ENCODE measurements at regions not wholly inside any gene's neighbourhood (a gene's known extent, or its start where the extent isn't known, plus 50 kb on each side); places are given as distances from the start of the nearest gene placed in this dataset.

- H3K27me3 ChIP-seq (ENCODE audit: insufficient read depth), result no peaks in the 10 kb centered on the region
- DNase-seq (ENCODE audit: low spot score) (no peak), ATAC-seq (no peak)
- H3K36me3 ChIP-seq (ENCODE audit: insufficient read depth), result no peaks in the 10 kb centered on the region
- Mint-ChIP-seq H3K4me3 (no peak overlapping the region), H3K27me3 (ENCODE audit: insufficient read depth, low read depth, poor library complexity) (peaks cover 6% of the 10 kb centered on the region), H3K4me1 (peaks cover 4% of the 10 kb centered on the region; the same call in 1 of the 3 replicates), H3K27ac (no peak overlapping the region), H3K36me3 (ENCODE audit: low read depth) (no peaks in the 10 kb centered on the region), H3K9me3 (no peaks in the 10 kb centered on the region)
- H3K4me1 ChIP-seq (ENCODE audit: insufficient read depth), result no peaks in the 10 kb centered on the region
- no peaks in the 10 kb centered on the region for H3F3A ChIP-seq (replicated peaks; ENCODE audit: low read depth)
- H3K27ac ChIP-seq (ENCODE audit: low read depth), result no peak overlapping the region
- H2AFZ ChIP-seq, result no peak overlapping the region
- H4K20me1 ChIP-seq (replicated peaks; ENCODE audit: insufficient read depth), result no peaks in the 10 kb centered on the region
- H3K9me2 ChIP-seq (ENCODE audit: insufficient read depth), result no peaks in the 10 kb centered on the region
- no peak for TF ChIP-seq CTCF (conservative IDR thresholded peaks at IDR 0.05; ENCODE audit: low read depth in 2 of 2)
- no peak for TF ChIP-seq ZNF331 (CRISPR knock-in tag; IDR thresholded peaks at IDR 0.05; ENCODE audit: low read depth)
- no peak for TF ChIP-seq POLR2AphosphoS5 (IDR thresholded peaks at IDR 0.05; ENCODE audit: low read depth)
- no peak for TF ChIP-seq ETS1 (IDR thresholded peaks at IDR 0.05)
- TF ChIP-seq REST (IDR thresholded peaks at IDR 0.05; ENCODE audit: unreplicated experiment), result no peak
- no peak for TF ChIP-seq JUNB (IDR thresholded peaks at IDR 0.05; ENCODE audit: unreplicated experiment)
- TF ChIP-seq EZH2phosphoT487 (IDR thresholded peaks at IDR 0.05; ENCODE audit: unreplicated experiment), result no peak
- no peak for TF ChIP-seq STAT1 (IDR thresholded peaks at IDR 0.05; ENCODE audit: unreplicated experiment)
- TF ChIP-seq EZH2 (IDR thresholded peaks at IDR 0.05; ENCODE audit: low read depth, unreplicated experiment), result no peak
- TF ChIP-seq ZNF114 (CRISPR knock-in tag; IDR thresholded peaks at IDR 0.05), result no peak
- no peak for TF ChIP-seq ZNF462 (CRISPR knock-in tag; IDR thresholded peaks at IDR 0.05)
- TF ChIP-seq CREB1 (CRISPR knock-in tag; IDR thresholded peaks at IDR 0.05; ENCODE audit: low read depth), result no peak
- no peak for TF ChIP-seq NANOG (IDR thresholded peaks at IDR 0.05; ENCODE audit: borderline replicate concordance)
- H3K4me3 ChIP-seq, result no peak overlapping the region
- no peak overlapping the region for H3K4me2 ChIP-seq
- H3K79me2 ChIP-seq (replicated peaks; ENCODE audit: insufficient read depth), result no peaks in the 10 kb centered on the region
These were observed 978.8 kb downstream of the TMEM182 start for GRCh38 chr2:103740631-103741030.
